GM19043 (cell line): ENCODE measurements at regions not wholly inside any gene's neighbourhood (a gene's known extent, or its start where the extent isn't known, plus 50 kb on each side); places are given as distances from the start of the nearest gene placed in this dataset.

Experiments
- ATAC-seq: cut with Tn5 transposase; IDR thresholded peaks from one replicate; pipeline ENCODE4 v1.9.1; 2021; ENCODE audit warnings: low read depth; ENCODE audit not compliant: unreplicated experiment

GRCh38 chr22:49088801-49089791 lies 738.6 kb downstream of the BRD1 start:
- ATAC-seq: no peak

GRCh38 chr22:49087716-49088601 lies 739.7 kb downstream of the BRD1 start:
- no peak for ATAC-seq

- no peak for ATAC-seq
Measured at GRCh38 chr22:49087198-49087597, 740.5 kb downstream of the BRD1 start.

GRCh38 chr22:49086606-49087157 lies 741.0 kb downstream of the BRD1 start:
- no peak for ATAC-seq

GRCh38 chr22:49086181-49086580 lies 741.5 kb downstream of the BRD1 start:
- ATAC-seq: no peak

- no peak for ATAC-seq
Measured at GRCh38 chr22:49084206-49084605, 743.5 kb downstream of the BRD1 start.

- no peak for ATAC-seq
Measured at GRCh38 chr22:49083607-49084006, 744.1 kb downstream of the BRD1 start.

- ATAC-seq: no peak
Measured at GRCh38 chr22:49082451-49082850, 745.2 kb downstream of the BRD1 start.

- ATAC-seq: no peak
Measured at GRCh38 chr22:49081926-49082325, 745.7 kb downstream of the BRD1 start.

GRCh38 chr22:49081261-49081666 lies 746.4 kb downstream of the BRD1 start:
- ATAC-seq: no peak

- ATAC-seq: no peak
Measured at GRCh38 chr22:49080631-49081030, 747.0 kb downstream of the BRD1 start.

- no peak for ATAC-seq
Measured at GRCh38 chr22:49079743-49080500, 747.8 kb downstream of the BRD1 start.

- ATAC-seq: no peak
Measured at GRCh38 chr22:49079027-49079725, 748.5 kb downstream of the BRD1 start.

GRCh38 chr22:49078076-49078710 lies 749.5 kb downstream of the BRD1 start:
- no peak for ATAC-seq

- no peak for ATAC-seq
Measured at GRCh38 chr22:49077586-49077985, 750.1 kb downstream of the BRD1 start.

- ATAC-seq: no peak
Measured at GRCh38 chr22:49077036-49077393, 750.7 kb downstream of the BRD1 start.

GRCh38 chr22:49076300-49077035 lies 751.2 kb downstream of the BRD1 start:
- no peak for ATAC-seq

GRCh38 chr22:49075150-49075549 lies 752.5 kb downstream of the BRD1 start:
- ATAC-seq: no peak
